Fibroblast of lung (primary cell): ENCODE measurements at regions not wholly inside any gene's neighbourhood (a gene's known extent, or its start where the extent isn't known, plus 50 kb on each side); places are given as distances from the start of the nearest gene placed in this dataset.

Source experiments
- DNase-seq, 2 donors: peaks; one replicate each; pipeline versions ENCODE4 v3.0.0 to v3.0.0-alpha.2; 2010; ENCODE audit warnings: low read depth in 2 of 2
- H2AFZ ChIP-seq: 2 replicates; pipeline ENCODE4 v1.5.1; 2012; ENCODE audit warnings: low read length, control low read depth, inconsistent platforms
- H3K27ac ChIP-seq: 2 replicates; pipeline ENCODE4 v1.5.1; 2011; ENCODE audit warnings: low read length, control low read depth; ENCODE audit not compliant: insufficient read depth
- H3K27me3 ChIP-seq: 2 replicates; pipeline ENCODE4 v1.5.1; 2011; ENCODE audit warnings: mild to moderate bottlenecking, low read length; ENCODE audit not compliant: control insufficient read depth, insufficient read depth
- H3K36me3 ChIP-seq: 2 replicates; pipeline ENCODE4 v1.5.1; 2011; ENCODE audit warnings: low read length; ENCODE audit not compliant: control insufficient read depth, insufficient read depth
- H3K4me1 ChIP-seq: 2 replicates; pipeline ENCODE4 v1.5.1; 2011; ENCODE audit warnings: low read length; ENCODE audit not compliant: control insufficient read depth, insufficient read depth; ENCODE audit errors: extremely low read depth
- H3K4me2 ChIP-seq: 2 replicates; pipeline ENCODE4 v1.5.1; 2011; ENCODE audit warnings: low read length, control low read depth; ENCODE audit not compliant: insufficient read depth; ENCODE audit errors: extremely low read depth
- H3K4me3 ChIP-seq, 4 experiments: fragments of 200-600 bp in 1 of 4; sonication (generic) in 1 of 4; replicated peaks in 1 of 4; 2 replicates each; pipeline ENCODE4 v1.5.1; 2011 to 2016; ENCODE audit warnings: low read length in 4 of 4, low read depth in 3 of 4, mild to moderate bottlenecking in 3 of 4, control low read depth in 2 of 4, inconsistent platforms in 1 of 4, mixed read lengths in 1 of 4; ENCODE audit not compliant: insufficient read depth in 1 of 4; ENCODE audit errors: control extremely low read depth in 1 of 4
- H3K79me2 ChIP-seq: 2 replicates; pipeline ENCODE4 v1.5.1; 2012; ENCODE audit warnings: mild to moderate bottlenecking, low read length, inconsistent platforms; ENCODE audit not compliant: control insufficient read depth, insufficient read depth
- H3K9ac ChIP-seq: 2 replicates; pipeline ENCODE4 v1.5.1; 2011; ENCODE audit warnings: mild to moderate bottlenecking, low read length, control low read depth; ENCODE audit not compliant: insufficient read depth
- H3K9me3 ChIP-seq: 2 replicates; pipeline ENCODE4 v1.5.1; 2012; ENCODE audit warnings: low read depth, low read length; ENCODE audit not compliant: control insufficient read depth, insufficient read depth
- H4K20me1 ChIP-seq: 2 replicates; pipeline ENCODE4 v1.5.1; 2011; ENCODE audit warnings: low read length; ENCODE audit not compliant: control insufficient read depth, insufficient read depth; ENCODE audit errors: extremely low read depth
- CTCF ChIP-seq, 2 donors: IDR thresholded peaks in 1 of 2; conservative IDR thresholded peaks in 1 of 2; 1 replicate in 1 of 2; 2 replicates in 1 of 2; pipeline ENCODE4 v1.5.1; 2011 to 2012; ENCODE audit warnings: low read length in 2 of 2, control low read depth in 1 of 2, inconsistent platforms in 1 of 2, low read depth in 1 of 2, mild to moderate bottlenecking in 1 of 2
- EZH2 ChIP-seq: IDR thresholded peaks from 2 replicates; pipeline ENCODE4 v1.5.1; 2012; ENCODE audit warnings: low read length, control low read depth, mild to moderate bottlenecking; ENCODE audit errors: missing control alignments

- H4K20me1 ChIP-seq, result no peaks in the 10 kb centered on the region
- peaks cover 8% of the 10 kb centered on the region for H3K4me1 ChIP-seq
- H3K79me2 ChIP-seq, result no peaks in the 10 kb centered on the region
- no peaks in the 10 kb centered on the region for H3K36me3 ChIP-seq
- no peak for TF ChIP-seq EZH2
- no peak for TF ChIP-seq CTCF (conservative IDR thresholded peaks at IDR 0.05 in 1 of 2, IDR thresholded peaks at IDR 0.05 in 1 of 2; ENCODE audit: low read depth in 1 of 2, low read length in 2 of 2)
- H3K27me3 ChIP-seq, result no peaks in the 10 kb centered on the region
- no peak for DNase-seq
- no peak overlapping the region for H3K27ac ChIP-seq
- H3K4me2 ChIP-seq, result no peak overlapping the region
- no peak overlapping the region for H2AFZ ChIP-seq
- H3K9ac ChIP-seq, result no peak overlapping the region
- no peaks in the 10 kb centered on the region for H3K9me3 ChIP-seq
- no peak overlapping the region for H3K4me3 ChIP-seq
These were observed 177.3 kb downstream of the FGF1 start for GRCh38 chr5:142508591-142508990.

- no peak overlapping the region for H3K27ac ChIP-seq
- H3K4me1 ChIP-seq, result peaks cover 8% of the 10 kb centered on the region
- DNase-seq, result no peak
- H3K9me3 ChIP-seq, result no peaks in the 10 kb centered on the region
- peak overlapping the region; percentile 2 for H3K4me2 ChIP-seq
- H4K20me1 ChIP-seq, result no peaks in the 10 kb centered on the region
- no peaks in the 10 kb centered on the region for H3K36me3 ChIP-seq
- no peaks in the 10 kb centered on the region for H3K27me3 ChIP-seq
- TF ChIP-seq CTCF (conservative IDR thresholded peaks at IDR 0.05 in 1 of 2, IDR thresholded peaks at IDR 0.05 in 1 of 2; ENCODE audit: low read depth in 1 of 2, low read length in 2 of 2) (no peak), EZH2 (no peak)
- H3K4me3 ChIP-seq, result no peak overlapping the region
- H3K79me2 ChIP-seq, result no peaks in the 10 kb centered on the region
- H3K9ac ChIP-seq, result no peak overlapping the region
- peak overlapping the region; percentile 16 for H2AFZ ChIP-seq
These were observed 178.1 kb downstream of the FGF1 start for GRCh38 chr5:142507531-142508372.

- Histone ChIP-seq H3K36me3 (no peaks in the 10 kb centered on the region), H3K9me3 (no peaks in the 10 kb centered on the region), H3K4me1 (peaks cover 2% of the 10 kb centered on the region), H2AFZ (no peak overlapping the region), H3K27me3 (no peaks in the 10 kb centered on the region), H3K79me2 (no peaks in the 10 kb centered on the region), H3K27ac (no peak overlapping the region), H3K9ac (no peak overlapping the region), H3K4me2 (no peak overlapping the region), H3K4me3 (no peak overlapping the region), H4K20me1 (no peaks in the 10 kb centered on the region)
- TF ChIP-seq EZH2 (no peak), CTCF (conservative IDR thresholded peaks at IDR 0.05 in 1 of 2, IDR thresholded peaks at IDR 0.05 in 1 of 2; ENCODE audit: low read depth in 1 of 2, low read length in 2 of 2) (no peak)
- peak; percentile 32 to 33 for DNase-seq
These were observed 179.1 kb downstream of the FGF1 start for GRCh38 chr5:142506756-142507155.
